Peyer's patch (tissue), 4 donors: ENCODE measurements at regions not wholly inside any gene's neighbourhood (a gene's known extent, or its start where the extent isn't known, plus 50 kb on each side); places are given as distances from the start of the nearest gene placed in this dataset.

ENCODE experiments used
- CTCF ChIP-seq, 6 experiments: fragments of 450-650 bp in 4 of 6; fragments of 200-600 bp in 2 of 6; sonication (generic) in 1 of 6; IDR thresholded peaks; one replicate each; pipeline ENCODE4 v1.5.1; 2017 to 2019; ENCODE audit warnings: antibody characterized with exemption in 6 of 6, mild to moderate bottlenecking in 3 of 6, moderate library complexity in 1 of 6
- POLR2A ChIP-seq, 2 donors: fragments of 450-650 bp; IDR thresholded peaks; one replicate each; pipeline ENCODE4 v1.5.1; 2017; ENCODE audit warnings: antibody characterized with exemption in 2 of 2, mild to moderate bottlenecking in 2 of 2, moderate library complexity in 2 of 2

DNA sequence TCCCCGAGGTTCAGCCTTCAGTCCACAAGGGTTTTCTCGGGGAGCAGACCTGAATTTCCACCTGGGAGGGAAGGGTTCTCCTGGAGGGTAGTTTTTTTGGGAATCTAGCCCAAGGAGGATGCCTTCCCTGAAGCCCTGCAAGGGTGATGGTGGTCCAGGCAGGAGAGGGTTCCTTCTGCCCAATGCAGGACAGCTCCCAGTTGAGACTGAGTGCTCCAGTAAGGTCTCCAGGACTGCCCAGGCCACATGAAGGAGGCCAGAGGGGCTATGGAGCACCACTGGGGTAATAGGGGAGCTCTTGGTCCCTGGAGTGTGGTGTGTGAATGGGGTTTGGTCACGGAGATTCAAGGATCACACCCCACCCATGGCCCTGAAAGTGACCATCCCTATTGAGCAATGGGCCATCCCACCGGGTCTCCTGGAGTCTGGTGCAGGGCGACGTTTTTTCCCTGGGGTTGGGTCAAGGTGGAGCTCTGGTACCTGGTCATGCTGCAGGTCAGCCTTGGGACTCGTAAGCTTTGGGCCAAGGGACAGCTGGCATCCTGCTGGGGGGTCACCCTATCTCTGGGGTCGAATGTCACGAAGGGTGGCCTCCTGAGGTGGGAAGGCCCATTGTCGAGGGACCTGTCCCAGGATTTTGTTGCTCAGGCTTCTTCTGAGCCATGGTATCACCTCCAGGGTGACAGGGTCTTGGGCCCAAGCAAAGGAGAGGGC, 196.5 kb downstream of the UBE3A start:
- TF ChIP-seq CTCF (IDR thresholded peaks at IDR 0.05) (no peak), POLR2A (IDR thresholded peaks at IDR 0.05) (no peak)
